HCT116 (cell line): ENCODE measurements at regions not wholly inside any gene's neighbourhood (a gene's known extent, or its start where the extent isn't known, plus 50 kb on each side); places are given as distances from the start of the nearest gene placed in this dataset.

ENCODE experiments used
- EGR1 ChIP-seq: IDR thresholded peaks from 2 replicates; pipeline ENCODE4 v1.6.1; 2012; ENCODE audit warnings: low read depth
- EZH2 ChIP-seq: fragments of 200-600 bp; sonication (generic); IDR thresholded peaks from 2 replicates; pipeline ENCODE4 v1.6.1; 2017; ENCODE audit warnings: antibody characterized with exemption, mixed run types
- EZH2phosphoT487 ChIP-seq: fragments of 200-600 bp; IDR thresholded peaks from 2 replicates; pipeline ENCODE4 v1.6.1; 2018; ENCODE audit warnings: antibody characterized with exemption, borderline replicate concordance
- FOSL1 ChIP-seq: IDR thresholded peaks from 2 replicates; pipeline ENCODE4 v1.6.1; 2012; ENCODE audit warnings: low read depth
- POLR2A ChIP-seq: IDR thresholded peaks from 2 replicates; pipeline ENCODE4 v1.7.0; 2011; ENCODE audit warnings: borderline replicate concordance; ENCODE audit not compliant: insufficient read depth, insufficient read length; ENCODE audit errors: extremely low read depth
- POLR2AphosphoS5 ChIP-seq: IDR thresholded peaks from 2 replicates; pipeline ENCODE4 v1.6.1; 2011; ENCODE audit warnings: mild to moderate bottlenecking, low read depth, low read length, moderate library complexity
- RAD21 ChIP-seq: IDR thresholded peaks from 2 replicates; pipeline ENCODE4 v1.6.1; 2012; ENCODE audit warnings: low read depth, mild to moderate bottlenecking
- SIN3A ChIP-seq: IDR thresholded peaks from 2 replicates; pipeline ENCODE4 v1.6.1; 2012; ENCODE audit warnings: low read depth
- SP1 ChIP-seq: IDR thresholded peaks from 2 replicates; pipeline ENCODE4 v1.6.1; 2012; ENCODE audit warnings: low read depth
- ZFX ChIP-seq: fragments of 450-650 bp; IDR thresholded peaks from 2 replicates; pipeline ENCODE4 v1.6.1; 2017
- TF ChIP-seq, protein P1 (sequence below), 3 experiments: fragments of 200-600 bp in 1 of 3; sonication (generic) in 1 of 3; IDR thresholded peaks in 2 of 3; conservative IDR thresholded peaks in 1 of 3; 2 replicates each; pipeline ENCODE4 v1.5.1; 2012 to 2017; ENCODE audit warnings: low read depth in 2 of 3, low read length in 2 of 3, antibody characterized with exemption in 1 of 3, borderline replicate concordance in 1 of 3, control low read depth in 1 of 3, mild to moderate bottlenecking in 1 of 3, mixed read lengths in 1 of 3, mixed run types in 1 of 3, moderate library complexity in 1 of 3; ENCODE audit not compliant: insufficient read depth in 1 of 3
- TF ChIP-seq, protein P2 (sequence below): IDR thresholded peaks from 2 replicates; pipeline ENCODE4 v1.6.1; 2012
- TF ChIP-seq, protein P3 (sequence below): IDR thresholded peaks from 2 replicates; pipeline ENCODE4 v1.6.1; 2012; ENCODE audit warnings: low read depth

DNA sequence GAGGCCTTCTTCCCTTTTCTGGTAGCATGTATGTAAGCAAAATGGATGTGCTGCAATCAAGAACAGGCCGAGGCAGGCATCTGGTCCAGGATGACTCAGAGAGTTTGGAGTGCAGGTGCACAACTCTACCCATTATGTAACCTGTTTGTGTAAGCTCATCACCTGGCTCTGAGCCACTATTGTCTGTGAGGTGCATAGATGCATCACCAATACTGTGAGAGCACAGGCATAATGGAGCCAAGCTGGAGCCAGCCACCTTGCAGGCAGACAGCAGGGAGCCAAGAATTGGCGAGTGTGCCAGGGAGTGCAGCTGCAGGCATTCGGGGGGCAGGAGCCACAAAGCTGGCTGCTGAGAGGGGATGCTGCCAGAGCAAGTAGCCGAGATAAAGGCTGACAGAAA is 549.9 kb upstream of the RGS18 start:
- TF ChIP-seq FOSL1 = no peak
- TF ChIP-seq, protein P1, sequence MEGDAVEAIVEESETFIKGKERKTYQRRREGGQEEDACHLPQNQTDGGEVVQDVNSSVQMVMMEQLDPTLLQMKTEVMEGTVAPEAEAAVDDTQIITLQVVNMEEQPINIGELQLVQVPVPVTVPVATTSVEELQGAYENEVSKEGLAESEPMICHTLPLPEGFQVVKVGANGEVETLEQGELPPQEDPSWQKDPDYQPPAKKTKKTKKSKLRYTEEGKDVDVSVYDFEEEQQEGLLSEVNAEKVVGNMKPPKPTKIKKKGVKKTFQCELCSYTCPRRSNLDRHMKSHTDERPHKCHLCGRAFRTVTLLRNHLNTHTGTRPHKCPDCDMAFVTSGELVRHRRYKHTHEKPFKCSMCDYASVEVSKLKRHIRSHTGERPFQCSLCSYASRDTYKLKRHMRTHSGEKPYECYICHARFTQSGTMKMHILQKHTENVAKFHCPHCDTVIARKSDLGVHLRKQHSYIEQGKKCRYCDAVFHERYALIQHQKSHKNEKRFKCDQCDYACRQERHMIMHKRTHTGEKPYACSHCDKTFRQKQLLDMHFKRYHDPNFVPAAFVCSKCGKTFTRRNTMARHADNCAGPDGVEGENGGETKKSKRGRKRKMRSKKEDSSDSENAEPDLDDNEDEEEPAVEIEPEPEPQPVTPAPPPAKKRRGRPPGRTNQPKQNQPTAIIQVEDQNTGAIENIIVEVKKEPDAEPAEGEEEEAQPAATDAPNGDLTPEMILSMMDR (IDR thresholded peaks at IDR 0.05 in 2 of 3, conservative IDR thresholded peaks at IDR 0.05 in 1 of 3; ENCODE audit: borderline replicate concordance in 1 of 3, insufficient read depth in 1 of 3, low read depth in 2 of 3, low read length in 2 of 3) = no peak
- no peak for TF ChIP-seq POLR2AphosphoS5
- TF ChIP-seq POLR2A = no peak
- no peak for TF ChIP-seq SP1
- no peak for TF ChIP-seq EZH2
- no peak for TF ChIP-seq EZH2phosphoT487
- no peak for TF ChIP-seq ZFX
- TF ChIP-seq RAD21 = no peak
- TF ChIP-seq, protein P2, sequence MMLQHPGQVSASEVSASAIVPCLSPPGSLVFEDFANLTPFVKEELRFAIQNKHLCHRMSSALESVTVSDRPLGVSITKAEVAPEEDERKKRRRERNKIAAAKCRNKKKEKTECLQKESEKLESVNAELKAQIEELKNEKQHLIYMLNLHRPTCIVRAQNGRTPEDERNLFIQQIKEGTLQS = no peak
- TF ChIP-seq, protein P3, sequence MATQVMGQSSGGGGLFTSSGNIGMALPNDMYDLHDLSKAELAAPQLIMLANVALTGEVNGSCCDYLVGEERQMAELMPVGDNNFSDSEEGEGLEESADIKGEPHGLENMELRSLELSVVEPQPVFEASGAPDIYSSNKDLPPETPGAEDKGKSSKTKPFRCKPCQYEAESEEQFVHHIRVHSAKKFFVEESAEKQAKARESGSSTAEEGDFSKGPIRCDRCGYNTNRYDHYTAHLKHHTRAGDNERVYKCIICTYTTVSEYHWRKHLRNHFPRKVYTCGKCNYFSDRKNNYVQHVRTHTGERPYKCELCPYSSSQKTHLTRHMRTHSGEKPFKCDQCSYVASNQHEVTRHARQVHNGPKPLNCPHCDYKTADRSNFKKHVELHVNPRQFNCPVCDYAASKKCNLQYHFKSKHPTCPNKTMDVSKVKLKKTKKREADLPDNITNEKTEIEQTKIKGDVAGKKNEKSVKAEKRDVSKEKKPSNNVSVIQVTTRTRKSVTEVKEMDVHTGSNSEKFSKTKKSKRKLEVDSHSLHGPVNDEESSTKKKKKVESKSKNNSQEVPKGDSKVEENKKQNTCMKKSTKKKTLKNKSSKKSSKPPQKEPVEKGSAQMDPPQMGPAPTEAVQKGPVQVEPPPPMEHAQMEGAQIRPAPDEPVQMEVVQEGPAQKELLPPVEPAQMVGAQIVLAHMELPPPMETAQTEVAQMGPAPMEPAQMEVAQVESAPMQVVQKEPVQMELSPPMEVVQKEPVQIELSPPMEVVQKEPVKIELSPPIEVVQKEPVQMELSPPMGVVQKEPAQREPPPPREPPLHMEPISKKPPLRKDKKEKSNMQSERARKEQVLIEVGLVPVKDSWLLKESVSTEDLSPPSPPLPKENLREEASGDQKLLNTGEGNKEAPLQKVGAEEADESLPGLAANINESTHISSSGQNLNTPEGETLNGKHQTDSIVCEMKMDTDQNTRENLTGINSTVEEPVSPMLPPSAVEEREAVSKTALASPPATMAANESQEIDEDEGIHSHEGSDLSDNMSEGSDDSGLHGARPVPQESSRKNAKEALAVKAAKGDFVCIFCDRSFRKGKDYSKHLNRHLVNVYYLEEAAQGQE = no peak
- no peak for TF ChIP-seq EGR1
- TF ChIP-seq SIN3A = no peak
